GM19395 (cell line): ENCODE measurements at regions not wholly inside any gene's neighbourhood (a gene's known extent, or its start where the extent isn't known, plus 50 kb on each side); places are given as distances from the start of the nearest gene placed in this dataset.
"Not testable (repeated sequence)": the region's sequence is repeated elsewhere in the genome, so short reads cannot be mapped to it uniquely, and the experiment has no call there.

Source experiments
- ATAC-seq: cut with Tn5 transposase; IDR thresholded peaks from one replicate; pipeline ENCODE4 v1.9.1; 2021; ENCODE audit warnings: mild to moderate bottlenecking, moderate library complexity; ENCODE audit not compliant: unreplicated experiment

DNA sequence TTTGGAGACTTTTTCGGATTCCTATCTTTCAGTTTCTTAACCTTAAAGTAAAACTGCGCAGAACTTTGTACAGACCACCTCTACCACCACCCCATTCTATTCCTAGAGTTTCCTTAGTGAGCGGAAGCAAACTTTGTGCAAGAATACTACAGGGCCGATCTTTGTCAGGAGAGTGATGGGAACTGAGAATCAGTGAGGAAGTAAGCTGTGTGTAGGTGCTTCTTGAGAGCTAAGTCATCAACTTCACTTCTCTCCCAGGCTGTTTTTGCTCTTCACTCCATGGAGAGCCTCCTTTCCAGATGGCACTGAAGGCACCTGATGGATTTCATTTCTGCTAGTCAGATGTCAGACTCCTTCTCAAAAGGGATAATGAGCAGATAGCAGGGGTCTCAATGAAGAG lies 127.3 kb downstream of the SPATA31D1 start:
- ATAC-seq, result no peak

- ATAC-seq, result no peak
Observed at GRCh38 chr9:82116556-82116955, 128.0 kb downstream of the SPATA31D1 start.

DNA sequence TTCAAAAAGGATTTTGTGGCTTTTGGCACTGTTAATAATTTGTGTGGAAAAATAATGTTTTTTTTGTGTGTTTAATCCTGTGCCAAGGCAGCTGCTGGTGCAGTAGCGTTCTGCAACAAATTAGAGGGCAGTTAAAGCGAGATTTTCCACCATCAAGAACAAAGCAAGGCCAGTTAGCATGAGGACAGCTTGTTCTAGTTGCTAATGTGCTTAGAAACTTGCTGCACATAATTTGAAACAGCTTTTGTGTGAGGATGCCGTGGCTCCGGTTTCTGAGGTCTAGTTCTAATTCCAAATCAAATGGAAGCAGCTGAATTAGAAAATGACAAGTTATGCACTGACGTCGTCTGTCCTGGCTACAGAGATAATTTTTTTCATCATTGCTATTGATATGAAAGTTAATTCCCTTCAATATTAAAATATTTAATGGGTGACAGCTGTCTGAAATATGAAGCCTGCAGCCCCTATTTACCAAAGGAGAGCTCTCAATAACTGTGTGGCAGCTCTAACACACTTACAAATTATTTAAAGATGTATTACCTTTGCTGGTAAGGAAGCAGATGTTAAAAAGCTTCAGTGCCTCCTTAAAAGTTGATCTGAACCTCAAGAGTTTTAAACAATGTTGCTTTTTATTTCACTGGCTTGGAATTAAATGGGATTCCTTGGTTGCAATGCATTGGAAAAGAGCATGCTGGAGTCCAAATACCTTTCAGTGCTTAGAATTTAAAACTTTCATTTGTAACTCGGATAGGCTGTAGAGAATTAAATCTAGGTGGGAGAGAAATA lies 128.6 kb downstream of the SPATA31D1 start:
- no peak for ATAC-seq

- ATAC-seq, result no peak
Observed at GRCh38 chr9:82122731-82123130, 134.2 kb downstream of the SPATA31D1 start.

DNA sequence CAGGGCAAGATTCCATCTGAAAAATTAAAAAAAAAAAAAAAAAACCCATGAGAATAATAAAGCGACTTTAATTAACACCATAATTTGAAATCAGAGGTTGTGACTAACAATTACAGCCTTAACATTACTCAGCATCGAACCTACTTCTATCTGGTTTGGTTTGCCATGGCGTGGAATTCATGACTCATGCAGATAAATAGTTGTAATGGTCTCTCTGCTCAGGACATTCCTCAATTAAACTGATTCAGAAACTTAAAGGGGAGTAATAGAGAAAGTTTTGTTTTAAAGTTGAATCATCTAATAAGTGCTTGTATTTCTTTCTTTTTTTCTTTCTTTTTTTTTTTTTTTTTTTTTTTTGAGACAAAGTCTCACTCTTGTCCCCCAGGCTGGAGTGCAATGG lies 135.5 kb downstream of the SPATA31D1 start:
- ATAC-seq, result no peak

DNA sequence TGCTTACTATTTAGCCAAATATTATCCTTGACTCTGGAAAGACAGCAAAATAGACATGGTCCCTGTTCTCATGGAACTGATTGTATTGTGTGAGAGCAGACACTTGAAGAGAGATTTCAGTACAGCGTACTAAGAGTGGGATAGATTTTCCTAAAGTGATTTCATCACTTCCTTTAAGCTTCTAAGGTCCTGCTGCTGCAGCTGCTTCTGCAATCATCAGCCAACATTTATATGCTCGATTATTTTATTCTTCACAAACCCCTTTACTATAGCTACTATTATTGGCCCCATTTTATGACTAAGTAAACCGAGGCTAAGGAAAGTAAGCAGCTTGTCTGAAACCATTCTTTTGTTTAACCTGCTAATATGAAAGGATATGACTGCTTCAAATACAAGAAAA lies 137.7 kb downstream of the SPATA31D1 start:
- ATAC-seq, result no peak

DNA sequence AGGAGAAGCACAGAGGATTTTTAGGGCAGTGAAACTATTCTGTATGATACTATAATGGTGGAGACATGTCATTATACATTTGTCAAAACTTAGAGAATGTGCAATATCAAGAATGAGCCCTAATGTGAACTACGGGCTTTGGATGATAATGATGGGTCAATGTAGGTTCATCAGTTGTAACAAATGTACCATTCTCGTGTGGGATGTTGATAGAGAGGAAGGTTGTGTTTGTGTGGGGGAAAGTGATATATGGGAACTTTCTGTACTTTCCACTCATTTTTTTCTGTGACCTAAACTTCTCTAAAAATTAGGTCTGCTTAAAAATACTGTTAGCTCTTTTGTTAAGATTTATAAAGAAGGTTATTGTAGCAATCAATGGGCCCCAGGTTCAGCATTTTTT lies 138.9 kb downstream of the SPATA31D1 start:
- ATAC-seq, result peak; percentile 30

DNA sequence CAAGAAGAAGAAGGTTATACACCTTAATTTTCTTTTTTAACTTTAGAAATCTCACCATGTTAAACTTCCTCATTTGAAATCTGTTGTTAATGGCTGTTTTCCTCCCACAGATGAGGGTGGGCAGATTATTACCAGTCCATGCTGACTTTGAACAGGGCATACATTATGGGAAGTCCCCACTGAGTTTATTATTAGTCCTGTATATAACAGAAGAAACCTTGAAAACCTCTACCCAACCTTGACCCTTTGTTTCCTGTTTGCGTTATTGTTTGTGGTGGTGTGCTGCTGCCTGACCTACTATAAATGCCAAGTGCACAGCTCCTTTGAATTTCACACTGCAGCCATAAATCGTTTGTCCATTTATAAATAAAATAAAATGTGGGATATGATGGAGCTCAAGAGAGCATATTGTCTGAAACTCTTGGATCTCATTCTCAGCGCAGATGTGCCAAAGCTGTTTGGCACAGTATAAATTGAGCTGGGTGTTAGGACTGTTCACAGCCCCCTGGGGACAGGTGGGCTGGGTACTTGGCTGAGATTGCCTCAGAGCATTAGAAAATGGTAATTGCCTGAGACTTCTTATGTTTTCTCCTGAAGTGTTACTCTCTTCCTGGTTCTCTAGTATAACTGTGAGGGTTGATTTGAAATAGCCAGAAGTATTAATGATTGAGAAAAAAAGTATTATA lies 139.6 kb downstream of the SPATA31D1 start:
- peak; percentile 81 for ATAC-seq

GRCh38 chr9:82129708-82130107 lies 141.1 kb downstream of the SPATA31D1 start:
- ATAC-seq, result no peak

GRCh38 chr9:82130331-82131042 lies 141.9 kb downstream of the SPATA31D1 start:
- ATAC-seq, result no peak

- no peak for ATAC-seq
Observed at GRCh38 chr9:82131072-82131471, 142.5 kb downstream of the SPATA31D1 start.

DNA sequence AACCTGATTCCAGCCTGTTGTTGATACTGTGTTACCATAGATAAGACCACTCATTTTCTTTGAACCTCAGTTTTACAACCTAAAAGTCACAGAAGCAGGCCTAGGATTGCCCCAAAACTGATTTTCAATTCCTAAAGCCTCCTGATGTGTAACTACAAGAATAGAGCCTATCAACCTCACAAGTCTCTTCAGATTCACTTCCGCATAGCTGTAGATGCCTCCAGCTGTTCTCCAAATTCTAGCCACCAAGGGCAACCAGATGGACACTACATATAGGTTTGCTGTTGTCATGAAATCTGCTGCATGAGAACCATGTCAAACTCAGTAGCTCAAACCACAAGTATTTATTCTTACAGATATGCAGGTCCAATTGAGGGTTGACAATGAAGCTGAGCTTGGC lies 143.5 kb downstream of the SPATA31D1 start:
- peak; percentile 48 for ATAC-seq

DNA sequence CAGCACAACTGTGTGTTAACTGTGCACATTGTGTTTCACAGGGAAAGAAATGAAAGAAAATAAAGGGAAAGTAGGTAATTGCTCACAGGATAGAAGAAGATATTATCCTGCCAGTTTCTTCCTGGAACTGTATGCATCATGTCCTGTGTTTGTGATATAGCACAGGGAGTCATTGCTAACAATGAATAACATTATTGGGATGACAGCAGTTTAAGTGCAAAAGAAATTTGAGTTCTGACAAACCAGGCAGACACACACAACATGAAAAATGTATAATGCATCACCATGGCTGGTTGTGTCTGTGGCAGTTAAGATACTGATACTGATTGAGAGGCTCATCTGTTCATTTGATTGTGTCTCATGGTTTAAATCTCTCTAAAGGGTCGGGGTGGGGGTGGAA lies 145.4 kb downstream of the SPATA31D1 start:
- no peak for ATAC-seq

GRCh38 chr9:82135106-82135505 lies 146.5 kb downstream of the SPATA31D1 start:
- ATAC-seq, result no peak

- ATAC-seq, result not testable (repeated sequence)
Observed at GRCh38 chr9:82138081-82138480, 149.5 kb downstream of the SPATA31D1 start.

DNA sequence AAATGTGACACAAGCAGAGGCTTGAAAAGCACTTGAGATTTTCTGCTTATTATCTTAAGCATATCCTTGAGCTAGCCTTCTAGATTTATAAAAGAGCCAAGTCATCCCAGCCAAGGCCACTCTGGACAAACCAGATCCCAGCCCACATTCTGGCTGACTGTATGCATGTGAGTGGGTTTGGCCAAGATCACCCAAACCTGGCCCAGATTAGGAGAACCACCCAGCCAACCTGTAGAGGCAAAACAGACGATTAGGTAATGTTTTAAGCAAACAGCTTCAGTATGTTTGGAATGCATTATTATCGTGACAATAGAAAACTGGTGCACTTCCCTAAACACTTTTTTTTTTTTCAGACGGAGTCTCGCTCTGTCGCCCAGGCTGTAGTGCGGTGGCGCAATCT lies 151.9 kb downstream of the SPATA31D1 start:
- no peak for ATAC-seq

GRCh38 chr9:82144803-82145202 lies 156.2 kb downstream of the SPATA31D1 start:
- no peak for ATAC-seq

DNA sequence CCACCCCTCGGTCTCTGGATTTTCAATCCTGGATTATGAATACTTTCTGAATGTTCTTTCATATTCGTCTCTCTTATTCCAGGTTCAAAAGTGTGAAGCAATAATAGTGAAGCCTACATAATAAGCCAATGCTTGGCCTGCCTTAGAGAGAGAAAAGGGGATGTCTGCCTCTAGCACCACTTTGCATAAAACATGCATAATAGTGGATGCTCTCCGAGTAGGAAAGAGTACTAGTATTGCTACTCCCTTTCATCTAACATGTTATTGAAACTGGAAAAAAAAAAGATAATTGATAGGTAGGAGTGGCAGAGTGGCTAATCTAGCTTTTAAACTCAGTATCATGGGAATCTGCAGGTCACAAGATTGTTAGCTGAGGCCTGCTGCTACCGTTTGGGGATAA lies 158.1 kb downstream of the SPATA31D1 start:
- ATAC-seq, result no peak

- ATAC-seq, result no peak
Observed at GRCh38 chr9:82147798-82148425, 159.3 kb downstream of the SPATA31D1 start.

GRCh38 chr9:82148426-82148810 lies 159.8 kb downstream of the SPATA31D1 start:
- ATAC-seq, result no peak

GRCh38 chr9:82148901-82149461 lies 160.4 kb downstream of the SPATA31D1 start:
- ATAC-seq, result no peak
